PC-3 (cell line): ENCODE measurements at regions not wholly inside any gene's neighbourhood (a gene's known extent, or its start where the extent isn't known, plus 50 kb on each side); places are given as distances from the start of the nearest gene placed in this dataset.
"Not testable (repeated sequence)": the region's sequence is repeated elsewhere in the genome, so short reads cannot be mapped to it uniquely, and the experiment has no call there.

Experiments
- ATAC-seq: fragments of 200-7000 bp; cut with Tn5 transposase; 2 replicates; pipeline ENCODE4 v1.9.1; 2020; ENCODE audit warnings: mild to moderate bottlenecking, moderate library complexity
- BruUV-seq: library from RNA; stranded (reverse); fragments of 400-500 nt; replicated peaks from 2 replicates; lab custom pipeline; 2021; lab: Mats Ljungman, UMichigan
- CTCF ChIA-PET: fragments of 300-600 bp; sonication (Branson Sonifier 250); formaldehyde crosslinking; loops from one replicate; lab custom pipeline; 2022; ENCODE audit warnings: antibody characterized with exemption; lab: Charles Lee
- POLR2A ChIA-PET: fragments of 300-600 bp; sonication (Branson Sonifier 250); formaldehyde crosslinking; loops from one replicate; lab custom pipeline; 2022; ENCODE audit warnings: antibody characterized with exemption; ENCODE audit not compliant: unreplicated experiment; lab: Charles Lee
- DNase-seq: peaks from one replicate; pipeline ENCODE4 v3.0.0-alpha.2; 2015
- H2AFZ ChIP-seq: fragments of 300-600 bp; sonication (generic); 2 replicates; pipeline ENCODE4 v1.6.0; 2016; ENCODE audit warnings: antibody characterized with exemption, low read length
- H3F3A ChIP-seq: fragments of 300-600 bp; sonication (generic); one replicate; pipeline ENCODE4 v1.6.0; 2017; ENCODE audit warnings: antibody characterized with exemption, low read length, control low read depth, mild to moderate bottlenecking; ENCODE audit not compliant: unreplicated experiment
- H3K27ac ChIP-seq: fragments of 300-600 bp; sonication (generic); 2 replicates; pipeline ENCODE4 v1.5.1; 2016; ENCODE audit warnings: mild to moderate bottlenecking, low read length
- H3K27me3 ChIP-seq: fragments of 300-600 bp; sonication (generic); 2 replicates; pipeline ENCODE4 v1.6.1; 2016; ENCODE audit warnings: low read length, mixed read lengths
- H3K36me3 ChIP-seq: fragments of 300-600 bp; sonication (generic); 2 replicates; pipeline ENCODE4 v1.6.1; 2016; ENCODE audit warnings: low read depth, mixed run types, low read length, mixed read lengths
- H3K4me1 ChIP-seq: fragments of 300-600 bp; sonication (generic); 2 replicates; pipeline ENCODE4 v1.5.1; 2016; ENCODE audit warnings: low read length; ENCODE audit not compliant: insufficient read depth
- H3K4me2 ChIP-seq: fragments of 300-600 bp; sonication (generic); 2 replicates; pipeline ENCODE4 v1.6.0; 2016; ENCODE audit warnings: low read length
- H3K4me3 ChIP-seq: fragments of 300-600 bp; sonication (generic); 2 replicates; pipeline ENCODE4 v1.5.1; 2016; ENCODE audit warnings: mild to moderate bottlenecking, low read length, mixed read lengths
- H3K79me2 ChIP-seq: fragments of 300-600 bp; sonication (generic); 2 replicates; pipeline ENCODE4 v1.6.1; 2017; ENCODE audit warnings: low read length, mixed read lengths
- H3K9ac ChIP-seq: fragments of 300-600 bp; sonication (generic); 2 replicates; pipeline ENCODE4 v1.6.0; 2016; ENCODE audit warnings: mild to moderate bottlenecking, low read length
- H3K9me2 ChIP-seq: fragments of 300-600 bp; sonication (generic); replicated peaks from 2 replicates; pipeline ENCODE4 v1.6.1; 2016; ENCODE audit warnings: mixed run types, low read length, mixed read lengths
- H3K9me3 ChIP-seq: fragments of 300-600 bp; sonication (generic); 2 replicates; pipeline ENCODE4 v1.6.1; 2016; ENCODE audit warnings: low read length, mixed read lengths
- H4K20me1 ChIP-seq: fragments of 300-600 bp; sonication (generic); 2 replicates; pipeline ENCODE4 v1.6.1; 2016; ENCODE audit warnings: low read length, mixed read lengths
- EZH2 ChIP-seq: fragments of 300-600 bp; sonication (generic); IDR thresholded peaks from one replicate; pipeline ENCODE4 v1.6.1; 2017; ENCODE audit warnings: antibody characterized with exemption, mild to moderate bottlenecking, low read length; ENCODE audit not compliant: unreplicated experiment
- EZH2phosphoT487 ChIP-seq: fragments of 300-600 bp; sonication (generic); IDR thresholded peaks from 2 replicates; pipeline ENCODE4 v1.6.1; 2018; ENCODE audit warnings: mild to moderate bottlenecking, antibody characterized with exemption, low read length, borderline replicate concordance
- intact Hi-C: fragments of 100-400 bp; cut with micrococcal nuclease; formaldehyde crosslinking; loops from 2 replicates; pipeline ENCODE4 v1.9.0; 2023
- TF ChIP-seq, protein P1 (sequence below): fragments of 300-600 bp; sonication (generic); conservative IDR thresholded peaks from 2 replicates; pipeline ENCODE4 v1.5.1; 2017; ENCODE audit warnings: antibody characterized with exemption, low read depth, mild to moderate bottlenecking, low read length

DNA sequence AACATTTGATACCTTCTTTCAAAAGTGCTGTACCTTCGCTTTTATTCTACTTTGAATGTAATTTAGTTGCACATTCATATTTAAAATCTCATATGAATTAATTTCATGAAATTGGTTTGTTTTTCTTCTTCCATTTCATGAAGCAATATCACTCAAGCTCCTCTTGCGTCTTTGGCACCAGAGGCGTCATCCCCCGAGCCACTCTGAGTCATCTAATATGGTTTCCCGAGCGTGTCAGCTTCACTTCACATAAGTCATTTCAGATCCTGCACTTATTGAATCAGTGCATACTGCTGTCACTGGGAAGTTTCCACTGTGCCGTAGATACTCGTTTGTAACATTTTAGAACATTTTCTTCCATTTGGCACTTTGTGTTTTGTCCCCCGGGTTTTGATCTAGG is 105.6 kb downstream of the SLC25A47 start:
- Histone ChIP-seq H3K4me2 (no peak overlapping the region), H3K9ac (no peak overlapping the region), H3K4me1 (peaks cover 15% of the 10 kb centered on the region), H3K4me3 (no peak overlapping the region), H3K27ac (no peak overlapping the region), H3K27me3 (no peaks in the 10 kb centered on the region), H4K20me1 (no peaks in the 10 kb centered on the region), H3K9me3 (no peaks in the 10 kb centered on the region), H3K9me2 (no peaks in the 10 kb centered on the region), H2AFZ (no peak overlapping the region), H3K36me3 (no peaks in the 10 kb centered on the region), H3K79me2 (no peaks in the 10 kb centered on the region), H3F3A (no peaks in the 10 kb centered on the region)
- BruUV-seq = no TSS peak
- CTCF ChIA-PET = no interaction called here
- POLR2A ChIA-PET = no interaction called here
- DNase-seq (no peak), ATAC-seq (no peak)
- TF ChIP-seq, protein P1, sequence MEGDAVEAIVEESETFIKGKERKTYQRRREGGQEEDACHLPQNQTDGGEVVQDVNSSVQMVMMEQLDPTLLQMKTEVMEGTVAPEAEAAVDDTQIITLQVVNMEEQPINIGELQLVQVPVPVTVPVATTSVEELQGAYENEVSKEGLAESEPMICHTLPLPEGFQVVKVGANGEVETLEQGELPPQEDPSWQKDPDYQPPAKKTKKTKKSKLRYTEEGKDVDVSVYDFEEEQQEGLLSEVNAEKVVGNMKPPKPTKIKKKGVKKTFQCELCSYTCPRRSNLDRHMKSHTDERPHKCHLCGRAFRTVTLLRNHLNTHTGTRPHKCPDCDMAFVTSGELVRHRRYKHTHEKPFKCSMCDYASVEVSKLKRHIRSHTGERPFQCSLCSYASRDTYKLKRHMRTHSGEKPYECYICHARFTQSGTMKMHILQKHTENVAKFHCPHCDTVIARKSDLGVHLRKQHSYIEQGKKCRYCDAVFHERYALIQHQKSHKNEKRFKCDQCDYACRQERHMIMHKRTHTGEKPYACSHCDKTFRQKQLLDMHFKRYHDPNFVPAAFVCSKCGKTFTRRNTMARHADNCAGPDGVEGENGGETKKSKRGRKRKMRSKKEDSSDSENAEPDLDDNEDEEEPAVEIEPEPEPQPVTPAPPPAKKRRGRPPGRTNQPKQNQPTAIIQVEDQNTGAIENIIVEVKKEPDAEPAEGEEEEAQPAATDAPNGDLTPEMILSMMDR = no peak
- TF ChIP-seq EZH2phosphoT487 = no peak
- TF ChIP-seq EZH2 = no peak
- intact Hi-C loops = no loop called here

DNA sequence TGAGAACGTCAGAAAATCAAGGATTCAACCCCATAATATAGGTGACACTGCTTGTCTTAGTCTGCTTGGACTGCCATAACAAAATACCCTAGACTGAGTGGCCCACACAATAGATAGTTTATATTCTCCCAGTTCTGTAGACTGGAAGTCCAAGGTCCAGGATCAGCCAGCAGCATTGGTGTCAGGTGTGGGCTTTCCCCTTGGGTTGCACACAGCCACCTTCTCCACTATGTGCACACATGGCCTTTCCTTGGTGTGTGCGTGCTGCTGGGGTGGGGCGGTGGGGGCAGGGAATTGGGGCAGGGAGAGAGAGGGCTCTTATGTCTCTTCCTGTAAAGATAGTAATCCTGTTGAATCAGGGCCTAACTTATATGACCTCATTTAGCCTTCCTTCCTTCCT is 106.4 kb downstream of the SLC25A47 start:
- Histone ChIP-seq H3K79me2 (no peaks in the 10 kb centered on the region), H3K4me1 (peaks cover 11% of the 10 kb centered on the region), H3K9me2 (no peaks in the 10 kb centered on the region), H2AFZ (no peak overlapping the region), H3K36me3 (no peaks in the 10 kb centered on the region), H3K4me3 (no peak overlapping the region), H3F3A (no peaks in the 10 kb centered on the region), H3K27ac (no peak overlapping the region), H4K20me1 (no peaks in the 10 kb centered on the region), H3K9me3 (no peaks in the 10 kb centered on the region), H3K27me3 (no peaks in the 10 kb centered on the region), H3K9ac (no peak overlapping the region), H3K4me2 (no peak overlapping the region)
- no peak for ATAC-seq
- ChIA-PET CTCF (no interaction called here), POLR2A (no interaction called here)
- BruUV-seq = no TSS peak
- DNase-seq = no peak
- intact Hi-C loops = no loop called here
- TF ChIP-seq, protein P1 = no peak
- TF ChIP-seq EZH2 (no peak), EZH2phosphoT487 (no peak)

DNA sequence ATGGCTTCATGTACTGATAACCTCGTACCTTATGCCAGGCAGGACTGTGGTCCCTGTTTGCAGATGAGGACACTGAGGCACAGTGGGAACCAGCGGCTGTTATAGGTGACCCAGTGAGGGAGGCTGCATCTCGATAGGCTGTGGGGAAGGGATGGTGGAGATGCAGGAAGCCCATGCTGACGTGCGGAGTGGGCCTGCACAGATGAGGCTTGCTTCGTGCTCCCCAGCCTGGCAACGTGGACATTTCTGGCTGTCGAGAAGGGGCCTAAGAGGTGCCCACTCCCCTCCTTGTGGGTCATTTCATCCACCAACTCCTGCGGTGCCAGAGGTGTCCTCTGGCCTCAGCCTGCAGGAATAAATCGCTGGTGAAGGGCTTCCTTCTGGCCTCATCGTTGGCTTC is 107.4 kb downstream of the SLC25A47 start:
- Histone ChIP-seq H3K9ac (no peak overlapping the region), H3F3A (no peaks in the 10 kb centered on the region), H3K4me2 (no peak overlapping the region), H3K27ac (no peak overlapping the region), H4K20me1 (no peaks in the 10 kb centered on the region), H3K9me3 (no peaks in the 10 kb centered on the region), H3K27me3 (no peaks in the 10 kb centered on the region), H3K4me3 (no peak overlapping the region), H3K36me3 (no peaks in the 10 kb centered on the region), H3K79me2 (no peaks in the 10 kb centered on the region), H2AFZ (no peak overlapping the region), H3K4me1 (peaks cover under 1% of the 10 kb centered on the region; the same call in 1 of the 2 replicates), H3K9me2 (no peaks in the 10 kb centered on the region)
- ATAC-seq (no peak), DNase-seq (no peak)
- CTCF ChIA-PET = no interaction called here
- POLR2A ChIA-PET = no interaction called here
- intact Hi-C loops = no loop called here
- TF ChIP-seq EZH2phosphoT487 = no peak
- no TSS peak for BruUV-seq

DNA sequence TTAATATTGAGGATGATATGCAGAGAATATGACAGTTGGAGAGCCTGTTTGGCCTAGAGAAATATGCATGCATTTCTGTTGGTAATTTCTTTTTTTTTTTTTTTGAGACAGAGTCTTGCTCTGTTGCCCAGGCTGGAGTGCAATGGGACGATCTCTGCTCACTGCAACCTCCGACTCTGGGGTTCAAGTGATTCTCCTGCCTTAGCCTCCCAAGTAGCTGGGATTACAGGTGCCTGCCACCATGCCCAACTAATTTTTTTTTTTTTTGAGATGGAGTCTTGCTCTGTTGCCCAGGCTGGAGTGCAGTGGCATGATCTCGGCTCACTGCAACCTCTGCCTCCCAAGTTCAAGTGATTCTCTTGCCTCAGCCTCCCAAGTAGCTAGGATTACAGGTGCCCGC is 108.3 kb downstream of the SLC25A47 start:
- intact Hi-C loops, H3K4me3 ChIP-seq, H2AFZ ChIP-seq, H4K20me1 ChIP-seq, H3K4me2 ChIP-seq, BruUV-seq, H3K27me3 ChIP-seq, H3K36me3 ChIP-seq, H3K79me2 ChIP-seq, H3K9ac ChIP-seq, DNase-seq, CTCF ChIA-PET, POLR2A ChIA-PET, H3K27ac ChIP-seq, H3K9me3 ChIP-seq, ATAC-seq, H3K4me1 ChIP-seq, H3K9me2 ChIP-seq, H3F3A ChIP-seq: not testable (repeated sequence)
